NT2/D1 (cell line): ENCODE measurements at regions not wholly inside any gene's neighbourhood (a gene's known extent, or its start where the extent isn't known, plus 50 kb on each side); places are given as distances from the start of the nearest gene placed in this dataset.
"Not testable (repeated sequence)": the region's sequence is repeated elsewhere in the genome, so short reads cannot be mapped to it uniquely, and the experiment has no call there.

Experiments
- SUZ12 ChIP-seq: IDR thresholded peaks from 2 replicates; pipeline ENCODE4 v1.6.1; 2011; ENCODE audit not compliant: insufficient read length, insufficient read depth; ENCODE audit errors: extremely low read depth
- YY1 ChIP-seq: IDR thresholded peaks from 2 replicates; pipeline ENCODE4 v1.6.1; 2011; ENCODE audit not compliant: insufficient read length, insufficient read depth
- ZNF274 ChIP-seq: IDR thresholded peaks from 2 replicates; pipeline ENCODE4 v1.6.1; 2011; ENCODE audit warnings: mild to moderate bottlenecking, low read depth, low read length

- TF ChIP-seq SUZ12, ZNF274, YY1: not testable (repeated sequence)
Observed at GRCh38 chr5:135260108-135260507, 138.9 kb downstream of the MACROH2A1 start.
